Neural crest cell (in vitro differentiated cells): ENCODE measurements at regions not wholly inside any gene's neighbourhood (a gene's known extent, or its start where the extent isn't known, plus 50 kb on each side); places are given as distances from the start of the nearest gene placed in this dataset.
"Not testable (repeated sequence)": the region's sequence is repeated elsewhere in the genome, so short reads cannot be mapped to it uniquely, and the experiment has no call there.

Experiments used
- DNase-seq: peaks from one replicate; pipeline ENCODE4 v3.0.0; 2021; ENCODE audit warnings: low read depth, mixed read lengths, low spot score
- H3K27ac Mint-ChIP-seq: one replicate; pipeline ENCODE4 v1.8.0; 2021; ENCODE audit warnings: mild to moderate bottlenecking, mixed read lengths; ENCODE audit not compliant: unreplicated experiment
- H3K27me3 Mint-ChIP-seq: 2 replicates; pipeline ENCODE4 v1.8.0; 2021; ENCODE audit warnings: low read depth, mild to moderate bottlenecking, mixed read lengths
- H3K36me3 Mint-ChIP-seq: 2 replicates; pipeline ENCODE4 v1.8.0; 2021; ENCODE audit warnings: low read depth, mild to moderate bottlenecking, mixed read lengths
- H3K4me1 Mint-ChIP-seq: 2 replicates; pipeline ENCODE4 v1.8.0; 2021; ENCODE audit warnings: mixed read lengths
- H3K4me3 Mint-ChIP-seq: one replicate; pipeline ENCODE4 v1.8.0; 2021; ENCODE audit warnings: mild to moderate bottlenecking, mixed read lengths
- H3K9me3 Mint-ChIP-seq: 2 replicates; pipeline ENCODE4 v1.8.0; 2021; ENCODE audit warnings: mixed read lengths
- CTCF ChIP-seq: fragments of 200-600 bp; sonication (generic); conservative IDR thresholded peaks from 2 replicates; pipeline ENCODE4 v1.5.0; 2021; ENCODE audit warnings: antibody characterized with exemption, mild to moderate bottlenecking

GRCh38 chr1:98289311-98289710, 368.5 kb upstream of the DPYD start:
- no peak for DNase-seq
- Mint-ChIP-seq H3K4me1 (no peaks in the 10 kb centered on the region), H3K4me3 (no peak overlapping the region), H3K27ac (no peak overlapping the region), H3K9me3 (no peaks in the 10 kb centered on the region), H3K27me3 (no peaks in the 10 kb centered on the region), H3K36me3 (no peaks in the 10 kb centered on the region)
- no peak for TF ChIP-seq CTCF

- Mint-ChIP-seq H3K4me3 (no peak overlapping the region), H3K4me1 (no peaks in the 10 kb centered on the region), H3K27ac (no peak overlapping the region), H3K36me3 (no peaks in the 10 kb centered on the region), H3K9me3 (no peaks in the 10 kb centered on the region), H3K27me3 (no peaks in the 10 kb centered on the region)
- TF ChIP-seq CTCF = no peak
- DNase-seq = no peak
Measured at GRCh38 chr1:98288494-98288893, 367.7 kb upstream of the DPYD start.

- Mint-ChIP-seq H3K27ac (no peak overlapping the region), H3K4me1 (no peaks in the 10 kb centered on the region), H3K9me3 (no peaks in the 10 kb centered on the region), H3K4me3 (no peak overlapping the region), H3K27me3 (no peaks in the 10 kb centered on the region), H3K36me3 (no peaks in the 10 kb centered on the region)
- TF ChIP-seq CTCF = no peak
- no peak for DNase-seq
Measured at GRCh38 chr1:98287626-98288025, 366.8 kb upstream of the DPYD start.

- DNase-seq = no peak
- H3K27me3 Mint-ChIP-seq = no peaks in the 10 kb centered on the region
- no peaks in the 10 kb centered on the region for H3K4me1 Mint-ChIP-seq
- no peak overlapping the region for H3K27ac Mint-ChIP-seq
- no peaks in the 10 kb centered on the region for H3K9me3 Mint-ChIP-seq
- TF ChIP-seq CTCF = no peak
- no peak overlapping the region for H3K4me3 Mint-ChIP-seq
- no peaks in the 10 kb centered on the region for H3K36me3 Mint-ChIP-seq
Measured at GRCh38 chr1:98286656-98287055, 365.8 kb upstream of the DPYD start.

GRCh38 chr1:98285286-98285685, 364.5 kb upstream of the DPYD start:
- DNase-seq, H3K9me3 Mint-ChIP-seq, H3K27me3 Mint-ChIP-seq, H3K4me3 Mint-ChIP-seq, H3K4me1 Mint-ChIP-seq, H3K27ac Mint-ChIP-seq, H3K36me3 Mint-ChIP-seq: not testable (repeated sequence)

- H3K36me3 Mint-ChIP-seq = no peaks in the 10 kb centered on the region
- no peaks in the 10 kb centered on the region for H3K27me3 Mint-ChIP-seq
- no peak for DNase-seq
- H3K4me1 Mint-ChIP-seq = peaks cover 8% of the 10 kb centered on the region
- no peak overlapping the region for H3K27ac Mint-ChIP-seq
- H3K4me3 Mint-ChIP-seq = no peak overlapping the region
- no peak for TF ChIP-seq CTCF
- H3K9me3 Mint-ChIP-seq = no peaks in the 10 kb centered on the region
Measured at GRCh38 chr1:98280049-98280448, 359.2 kb upstream of the DPYD start.
